Pancreas (tissue), 10 donors: ENCODE measurements at regions not wholly inside any gene's neighbourhood (a gene's known extent, or its start where the extent isn't known, plus 50 kb on each side); places are given as distances from the start of the nearest gene placed in this dataset.

Source experiments
- ATAC-seq, 4 donors: fragments of 200-7000 bp; cut with Tn5 transposase; one replicate each; pipeline versions ENCODE4 v1.8.0 to v1.9.1; 2020; ENCODE audit warnings: mild to moderate bottlenecking in 4 of 4, moderate library complexity in 4 of 4
- DNase-seq, 6 donors: peaks; one replicate each; pipeline ENCODE4 v3.0.0-alpha.2; 2020
- FAIRE-seq: peaks from 2 replicates; lab custom pipeline; 2012; peaks lifted over from hg19 to GRCh38; lab: Jason Lieb, UNC
- H3K27ac ChIP-seq, 4 donors: fragments of 200-600 bp; sonication (generic); 1 replicate in 3 of 4; 2 replicates in 1 of 4; pipeline versions ENCODE4 v1.5.0 to v1.8.0; 2020
- H3K27me3 ChIP-seq, 4 donors: fragments of 200-600 bp; one replicate each; pipeline ENCODE4 v1.8.0; 2021
- H3K36me3 ChIP-seq, 3 donors: fragments of 200-600 bp; sonication (generic) in 1 of 3; one replicate each; pipeline versions ENCODE4 v1.5.0 to v1.8.0; 2020 to 2021
- H3K4me1 ChIP-seq, 3 donors: fragments of 200-600 bp; one replicate each; pipeline ENCODE4 v1.8.0; 2021
- H3K4me3 ChIP-seq, 4 donors: fragments of 200-600 bp; sonication (generic) in 2 of 4; one replicate each; pipeline versions ENCODE4 v1.5.0 to v1.8.0; 2020 to 2021
- H3K9me3 ChIP-seq, 4 donors: fragments of 200-600 bp; one replicate each; pipeline ENCODE4 v1.8.0; 2021
- CTCF ChIP-seq, 4 donors: fragments of 200-600 bp; sonication (generic) in 3 of 4; IDR thresholded peaks; one replicate each; pipeline versions ENCODE4 v1.5.0 to v1.8.0; 2021; ENCODE audit warnings: antibody characterized with exemption in 4 of 4
- WGBS, 2 donors: extraction: QIAGEN DNeasy Blood & Tissue Kit; methylation state at CpG; one replicate each; pipeline ENCODE4 v1.1.7; 2013; 5-methylcytosine and 5-hydroxymethylcytosine counted together
- intact Hi-C, 3 donors: fragments of 100-400 bp; cut with DNase I; formaldehyde crosslinking; loops; one replicate each; pipeline versions ENCODE4 v1.11.1 to v1.14.2; 2022
- donor health status: healthy with polysubstance abuse.
- donor health status: DM: no; HTN: no; CAD: no; lungs with moderate emphysema.
- donor health status: DM: no; HTN: no; CAD: no.
- donor health status: control.
- donor health status: control.
- donor health status: Bipolar disorder and iron deficiency.
- donor health status: DM: yes; HTN: yes; CAD: no.
- donor health status: DM: no; HTN: no; CAD: no.
- donor health status: DM: no; HTN: no; CAD: no.
- donor health status: DM: yes; HTN: yes; CAD: no.

- H3K36me3 ChIP-seq = no peaks in the 10 kb centered on the region
- no peak for FAIRE-seq
- intact Hi-C loops = loop anchor here in 2 of 3 donors (10.0 kb wide), 1 partner anchor 164 kb away; no protein-coding TSS in a partner anchor
- no peaks in the 10 kb centered on the region for H3K27me3 ChIP-seq
- H3K4me3 ChIP-seq = no peak overlapping the region
- DNase-seq = no peak
- 52 to 65% methylated on average over 5 of the region's 5 CpGs for WGBS, 2 donors
- no peaks in the 10 kb centered on the region for H3K4me1 ChIP-seq
- ATAC-seq = no peak
- TF ChIP-seq CTCF (IDR thresholded peaks at IDR 0.05) = no peak
- no peaks in the 10 kb centered on the region for H3K9me3 ChIP-seq
- no peak overlapping the region for H3K27ac ChIP-seq
These were observed 97.3 kb upstream of the DAP start for GRCh38 chr5:10858307-10858706.

- no peak overlapping the region for H3K27ac ChIP-seq
- no peaks in the 10 kb centered on the region for H3K36me3 ChIP-seq
- ATAC-seq (no peak), DNase-seq (no peak), FAIRE-seq (no peak)
- TF ChIP-seq CTCF (IDR thresholded peaks at IDR 0.05) = no peak
- intact Hi-C loops = loop anchor here in 2 of 3 donors (10.0 kb wide), 1 partner anchor 163 kb away; no protein-coding TSS in a partner anchor
- H3K9me3 ChIP-seq = no peaks in the 10 kb centered on the region
- no peaks in the 10 kb centered on the region for H3K4me1 ChIP-seq
- no peak overlapping the region for H3K4me3 ChIP-seq
- H3K27me3 ChIP-seq = no peaks in the 10 kb centered on the region
- 33 to 35% methylated on average over 11 of the region's 11 CpGs for WGBS, 2 donors
These were observed 96.3 kb upstream of the DAP start for GRCh38 chr5:10857338-10857733.

GRCh38 chr5:10856683-10857337 is 95.8 kb upstream of the DAP start:
- 29 to 31% methylated on average over 16 of the region's 16 CpGs for WGBS, 2 donors
- peak; percentile 49 to 74 (median 64) for TF ChIP-seq CTCF (IDR thresholded peaks at IDR 0.05)
- H3K36me3 ChIP-seq = no peaks in the 10 kb centered on the region

GRCh38 chr5:10856071-10856470 is 95.0 kb upstream of the DAP start:
- DNase-seq (no peak), ATAC-seq (no peak), FAIRE-seq (no peak)
- no peak for TF ChIP-seq CTCF (IDR thresholded peaks at IDR 0.05)
- intact Hi-C loops = loop anchor here in 2 of 3 donors (10.0 kb wide), 1 partner anchor 161 kb away; no protein-coding TSS in a partner anchor
- Histone ChIP-seq H3K9me3 (no peaks in the 10 kb centered on the region), H3K36me3 (no peaks in the 10 kb centered on the region), H3K27ac (no peak overlapping the region), H3K27me3 (no peaks in the 10 kb centered on the region), H3K4me1 (no peaks in the 10 kb centered on the region), H3K4me3 (no peak overlapping the region)
- WGBS, 2 donors = 87 to 91% methylated on average over 5 of the region's 5 CpGs

More at GRCh38 chr5:10856683-10857337, 95.8 kb upstream of the DAP start:
- H3K9me3 ChIP-seq = no peaks in the 10 kb centered on the region
- no peak overlapping the region for H3K27ac ChIP-seq
- peak; percentile 35 to 79 (median 64) for ATAC-seq
- no peak overlapping the region for H3K4me3 ChIP-seq
- no peak for FAIRE-seq
- intact Hi-C loops = loop anchor here in 2 of 3 donors (10.0 kb wide), 1 partner anchor 162 kb away; no protein-coding TSS in a partner anchor
- H3K4me1 ChIP-seq = no peaks in the 10 kb centered on the region
- DNase-seq = peak; percentile 30 to 76 (median 53)
- H3K27me3 ChIP-seq = no peaks in the 10 kb centered on the region
